SHP77 treated with DMSO at 0.1 percent for 48 hours (cell line): ENCODE measurements at regions not wholly inside any gene's neighbourhood (a gene's known extent, or its start where the extent isn't known, plus 50 kb on each side); places are given as distances from the start of the nearest gene placed in this dataset.
A peak's percentile ranks its signal among the peaks of the same experiment; 100 is the strongest.

Source experiments
- DNase-seq: peaks from one replicate; lab custom pipeline; 2025; lab: John Stamatoyannopoulos, UW

DNA sequence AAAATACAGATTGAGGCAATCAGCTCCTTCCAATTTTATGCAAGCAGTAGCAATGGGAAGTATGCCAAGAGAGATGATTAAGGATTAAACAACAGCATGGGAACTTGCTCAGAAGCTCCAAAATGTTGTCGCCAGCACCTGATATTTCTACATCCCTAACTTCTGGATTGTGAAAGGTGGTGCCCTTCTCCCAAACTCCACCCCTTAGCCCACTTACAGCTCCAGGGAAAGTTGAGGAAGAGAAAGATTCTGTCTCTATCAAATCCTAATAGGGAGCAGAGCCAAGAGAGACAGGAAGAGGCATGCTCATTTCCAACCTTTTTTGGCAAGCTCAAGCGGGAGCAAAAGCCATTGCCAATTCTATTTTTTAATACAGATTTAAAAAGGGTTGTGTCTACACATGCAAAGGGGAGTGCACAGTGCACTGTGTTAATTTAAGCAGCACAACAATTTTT is 92.4 kb upstream of the NR3C1 start:
- DNase-seq, result no peak

- DNase-seq, result no peak
Measured at GRCh38 chr5:143495110-143495509, 91.6 kb upstream of the NR3C1 start.

- no peak for DNase-seq
Measured at GRCh38 chr5:143494595-143494994, 91.1 kb upstream of the NR3C1 start.

- DNase-seq, result no peak
Measured at GRCh38 chr5:143494162-143494561, 90.7 kb upstream of the NR3C1 start.

GRCh38 chr5:143492783-143493182 is 89.3 kb upstream of the NR3C1 start:
- no peak for DNase-seq

GRCh38 chr5:143491646-143492045 is 88.2 kb upstream of the NR3C1 start:
- no peak for DNase-seq

GRCh38 chr5:143488381-143488780 is 84.9 kb upstream of the NR3C1 start:
- no peak for DNase-seq

- no peak for DNase-seq
Measured at GRCh38 chr5:143484601-143485000, 81.1 kb upstream of the NR3C1 start.

DNA sequence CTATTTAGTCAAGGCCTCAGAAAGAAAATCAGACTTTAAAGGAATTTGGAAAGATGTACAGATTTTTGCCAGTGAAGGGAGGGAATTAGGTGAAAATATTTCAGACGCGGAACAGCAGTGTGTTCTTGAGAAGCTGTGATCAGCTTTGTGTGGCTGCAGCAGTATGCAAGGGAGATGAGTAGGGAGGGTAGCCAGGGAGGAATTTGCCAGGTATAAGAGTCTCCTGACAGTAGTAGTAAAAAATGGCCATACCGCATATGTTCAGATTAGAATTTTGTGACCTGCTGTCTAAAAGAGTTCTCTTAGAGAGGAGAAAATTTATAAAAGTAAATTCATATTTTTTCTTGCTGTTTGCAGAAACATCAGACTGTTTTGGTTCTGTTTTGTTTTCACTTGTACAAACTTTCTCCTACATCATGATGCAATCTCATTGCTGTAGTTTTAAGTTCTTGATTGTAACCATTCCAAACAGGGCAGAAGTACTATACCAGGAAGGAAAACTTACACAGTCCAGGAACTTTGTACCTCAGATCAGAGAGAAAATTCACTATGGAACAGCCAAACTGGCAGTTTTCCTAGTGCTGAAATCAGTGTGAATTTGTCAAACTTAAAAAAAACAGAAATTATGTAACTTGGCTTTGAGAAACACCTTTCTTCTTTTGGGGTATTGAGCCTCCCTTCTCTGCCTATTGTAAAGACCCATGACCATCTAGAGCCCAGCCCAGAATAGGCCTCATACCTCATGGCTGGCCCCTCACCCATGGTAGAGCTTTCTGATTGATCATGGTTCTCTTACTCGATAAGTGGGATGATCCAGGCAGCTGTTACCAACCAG is 78.4 kb upstream of the NR3C1 start:
- DNase-seq, result no peak

DNA sequence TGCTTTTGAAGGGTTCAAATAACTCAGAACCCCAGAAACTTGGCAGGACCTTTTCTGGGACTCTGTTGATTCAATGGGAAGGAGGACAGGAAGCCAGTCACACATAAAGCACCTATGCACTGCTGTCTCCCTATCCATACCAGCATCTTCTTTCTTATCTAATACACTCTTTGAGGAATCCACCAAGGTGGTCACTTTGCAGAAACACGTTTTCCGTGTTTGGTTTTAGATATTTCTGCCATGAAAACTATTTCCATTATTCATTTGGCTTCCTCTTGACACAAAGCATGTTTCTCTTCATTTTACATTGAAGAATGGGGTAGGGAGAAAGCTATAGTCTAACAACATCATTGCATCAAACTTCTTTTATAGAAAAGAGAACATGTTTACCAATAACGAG is 76.5 kb upstream of the NR3C1 start:
- no peak for DNase-seq

GRCh38 chr5:143479394-143479793 is 75.9 kb upstream of the NR3C1 start:
- no peak for DNase-seq

- DNase-seq, result no peak
Measured at GRCh38 chr5:143476601-143477211, 73.2 kb upstream of the NR3C1 start.

DNA sequence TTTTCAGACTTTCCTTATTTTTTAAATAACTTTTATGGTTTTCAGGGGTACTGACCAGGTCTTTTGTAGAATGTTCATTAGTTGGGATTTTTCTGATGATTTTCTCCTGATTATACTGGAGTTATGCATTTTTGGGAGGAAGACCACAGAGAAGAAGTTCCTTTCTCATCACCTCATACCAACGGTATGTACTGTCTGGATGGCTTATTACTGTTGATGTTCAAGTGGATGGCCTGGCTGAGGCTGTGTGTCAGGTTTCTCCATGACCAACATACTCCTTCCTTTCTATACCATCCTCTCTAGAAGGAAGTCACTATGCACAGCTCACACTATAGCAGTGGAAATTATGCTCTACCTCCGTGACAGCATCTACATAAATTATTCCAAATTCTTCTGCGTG is 71.1 kb upstream of the NR3C1 start:
- DNase-seq, result no peak

GRCh38 chr5:143473481-143473880 is 70.0 kb upstream of the NR3C1 start:
- no peak for DNase-seq

DNA sequence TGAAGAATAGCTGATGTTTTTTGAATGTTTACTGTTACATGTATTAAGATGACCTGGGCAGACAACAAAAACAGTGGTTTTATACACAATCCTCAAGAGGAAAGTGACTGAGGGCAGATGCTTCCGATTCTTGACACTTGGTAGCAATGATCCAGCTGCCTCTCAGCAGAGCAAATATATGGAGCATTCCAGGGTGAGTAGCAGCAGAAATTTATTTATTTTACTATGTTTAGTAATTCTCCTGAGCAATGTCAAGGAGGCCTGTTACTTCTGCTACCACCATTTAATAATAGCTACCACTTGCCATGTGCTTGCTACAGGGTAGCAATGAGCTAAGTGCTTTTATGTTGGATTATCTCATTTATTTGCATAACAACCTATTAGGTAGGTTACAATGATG is 69.1 kb upstream of the NR3C1 start:
- DNase-seq, result no peak

DNA sequence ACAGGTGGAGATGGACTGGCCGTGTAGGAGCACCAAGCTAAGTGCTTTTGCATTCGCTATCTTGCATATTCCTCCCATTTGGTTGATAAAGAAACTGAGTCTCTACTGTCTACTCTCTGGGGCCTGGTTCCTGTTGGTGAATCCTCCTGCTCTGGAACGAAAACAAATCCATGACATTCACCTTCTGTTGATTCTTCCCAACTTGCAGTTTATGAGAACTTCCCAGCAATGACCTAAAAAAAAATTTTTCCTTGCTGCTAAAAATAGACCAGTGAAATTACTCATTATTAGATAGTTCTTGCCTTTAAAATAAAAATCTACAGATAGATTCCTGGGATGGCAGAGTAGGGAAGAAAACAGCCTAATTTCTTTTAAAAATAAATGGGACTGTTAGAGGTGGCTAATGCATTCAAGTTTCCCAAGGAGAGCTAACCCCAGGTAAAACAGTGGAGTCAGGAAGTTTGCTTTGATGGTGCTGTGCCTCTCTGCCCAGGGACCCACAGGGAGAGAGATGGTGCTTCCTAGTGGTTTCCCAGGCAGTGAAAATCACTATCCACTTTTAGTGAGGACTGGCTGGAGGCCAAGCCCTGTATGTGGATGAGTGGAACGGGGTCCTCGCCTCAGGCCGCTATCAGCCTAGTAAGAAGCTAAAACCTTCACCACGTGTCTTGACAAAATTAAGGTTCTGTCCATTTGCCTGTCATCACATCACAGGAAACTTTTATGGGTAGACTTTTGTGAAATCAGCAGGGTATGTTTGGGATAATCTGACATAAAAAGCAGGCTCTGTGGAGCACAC is 68.4 kb upstream of the NR3C1 start:
- DNase-seq, result peak; percentile 27

DNA sequence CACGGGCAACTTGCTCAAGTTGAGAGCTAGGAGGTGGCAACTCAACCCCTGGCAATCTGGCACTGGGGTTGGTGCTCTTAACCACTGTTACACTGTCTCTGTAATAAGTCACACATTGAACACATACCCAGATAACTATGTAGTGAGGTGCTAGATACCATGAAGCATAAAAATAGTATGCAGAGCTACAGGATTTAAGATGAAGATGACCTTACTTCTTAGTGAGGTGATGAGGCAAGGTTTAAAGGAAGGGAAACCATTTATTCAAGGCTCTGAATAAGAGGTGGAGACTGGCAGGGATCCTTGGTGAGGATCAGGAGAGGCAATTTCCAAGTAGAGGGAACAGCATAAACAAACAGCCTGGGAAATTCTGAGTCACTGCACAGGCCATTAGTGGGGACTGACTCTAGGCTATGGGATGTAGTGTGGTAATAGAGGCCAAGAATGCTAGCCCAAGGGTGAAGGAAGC is 67.6 kb upstream of the NR3C1 start:
- DNase-seq, result no peak

DNA sequence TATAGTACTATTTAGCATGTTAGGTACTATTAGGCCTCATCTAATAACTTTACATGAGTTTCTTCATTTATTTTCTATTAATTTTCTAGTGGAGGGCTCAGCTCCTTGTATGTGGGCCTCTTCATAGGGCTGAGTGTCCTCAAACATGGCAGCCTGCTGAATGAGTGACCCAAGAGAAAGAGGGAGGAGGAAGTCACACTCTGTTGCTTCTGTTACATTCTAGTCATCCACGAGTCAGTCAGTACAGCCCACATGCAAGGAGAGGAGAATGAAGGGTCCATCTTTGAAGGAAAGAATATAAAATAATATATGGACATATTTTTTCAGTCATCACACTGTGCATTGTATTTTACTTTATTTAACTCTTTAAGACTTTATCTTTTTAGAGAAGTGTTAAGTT is 66.6 kb upstream of the NR3C1 start:
- no peak for DNase-seq

GRCh38 chr5:143469125-143469524 is 65.6 kb upstream of the NR3C1 start:
- no peak for DNase-seq

DNA sequence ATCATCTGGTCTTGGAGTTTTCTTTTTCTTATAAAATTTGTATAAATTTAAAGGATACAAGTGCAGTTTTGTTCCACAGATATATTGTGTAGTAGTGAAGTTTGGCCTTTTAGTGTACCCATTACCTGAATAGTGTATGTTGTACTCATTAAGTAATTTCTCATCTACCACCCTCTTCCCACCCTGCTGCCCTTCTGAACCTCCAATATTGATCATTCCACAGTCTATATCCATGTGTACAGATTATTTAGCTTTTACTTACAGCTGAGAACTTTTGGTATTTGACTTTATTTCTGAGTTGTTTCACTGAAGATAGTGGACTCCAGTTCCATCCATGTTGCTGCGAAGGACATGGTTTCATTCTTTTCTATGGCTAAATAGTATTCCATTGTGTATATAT is 63.1 kb upstream of the NR3C1 start:
- no peak for DNase-seq

GRCh38 chr5:143464723-143465490 is 61.4 kb upstream of the NR3C1 start:
- DNase-seq, result no peak

DNA sequence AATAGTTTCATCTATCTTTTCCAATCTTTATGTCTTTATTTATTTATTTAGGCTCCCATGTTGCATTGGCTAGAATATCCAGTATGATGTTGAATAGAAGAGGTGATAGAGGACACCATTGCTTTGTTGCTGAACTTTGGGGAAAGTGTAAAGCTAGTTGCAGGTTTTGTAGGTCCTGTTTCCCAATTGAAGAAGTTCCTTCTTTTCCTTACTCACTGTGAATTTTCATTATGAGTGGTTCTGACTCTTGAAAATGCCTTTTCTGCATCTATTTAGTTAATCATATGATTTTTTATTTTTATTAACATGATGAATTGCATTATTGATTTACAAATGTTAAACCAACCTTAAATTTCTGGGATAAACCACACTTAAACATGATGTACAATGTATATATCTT is 58.9 kb upstream of the NR3C1 start:
- DNase-seq, result no peak
